Spleen (tissue), 11 donors: ENCODE measurements at regions not wholly inside any gene's neighbourhood (a gene's known extent, or its start where the extent isn't known, plus 50 kb on each side); places are given as distances from the start of the nearest gene placed in this dataset.

ENCODE experiments used
- DNase-seq: peaks from one replicate; pipeline ENCODE4 v3.0.0-alpha.2; 2020
- H3K27ac ChIP-seq, 8 donors: fragments of 200-600 bp; sonication (generic) in 7 of 8; 1 replicate in 4 of 8; 2 replicates in 4 of 8; pipeline versions ENCODE4 v1.5.0 to v1.8.0; 2016 to 2021; ENCODE audit warnings: inconsistent platforms in 4 of 8, mild to moderate bottlenecking in 4 of 8, moderate library complexity in 1 of 8
- H3K27me3 ChIP-seq, 7 donors: fragments of 200-600 bp; sonication (generic) in 6 of 7; replicated peaks in 1 of 7; 1 replicate in 4 of 7; 2 replicates in 3 of 7; pipeline versions ENCODE4 v1.5.0 to v1.8.0; 2016 to 2021; ENCODE audit warnings: inconsistent platforms in 3 of 7, mild to moderate bottlenecking in 1 of 7
- H3K36me3 ChIP-seq, 6 donors: fragments of 200-600 bp; sonication (generic) in 5 of 6; 1 replicate in 4 of 6; 2 replicates in 2 of 6; pipeline versions ENCODE4 v1.5.0 to v1.8.0; 2016 to 2021; ENCODE audit warnings: inconsistent platforms in 2 of 6
- H3K4me1 ChIP-seq, 6 donors: fragments of 200-600 bp; sonication (generic) in 5 of 6; 1 replicate in 3 of 6; 2 replicates in 3 of 6; pipeline versions ENCODE4 v1.5.0 to v1.8.0; 2016 to 2021; ENCODE audit warnings: inconsistent platforms in 3 of 6
- H3K4me3 ChIP-seq, 8 donors: fragments of 200-600 bp; sonication (generic) in 7 of 8; 1 replicate in 4 of 8; 2 replicates in 4 of 8; pipeline versions ENCODE4 v1.5.0 to v1.8.0; 2016 to 2021; ENCODE audit warnings: inconsistent platforms in 4 of 8, mild to moderate bottlenecking in 4 of 8, moderate library complexity in 2 of 8
- H3K9me3 ChIP-seq, 8 donors: fragments of 200-600 bp; sonication (generic) in 7 of 8; 1 replicate in 4 of 8; 2 replicates in 4 of 8; pipeline versions ENCODE4 v1.5.0 to v1.8.0; 2016 to 2021; ENCODE audit warnings: inconsistent platforms in 4 of 8
- CTCF ChIP-seq, 11 experiments: fragments of 200-600 bp in 7 of 11; fragments of 450-650 bp in 4 of 11; sonication (generic) in 4 of 11; IDR thresholded peaks in 8 of 11; conservative IDR thresholded peaks in 3 of 11; 1 replicate in 7 of 11; 2 replicates in 4 of 11; pipeline versions ENCODE4 v1.4.0 to v1.8.0; 2016 to 2021; ENCODE audit warnings: antibody characterized with exemption in 11 of 11, inconsistent platforms in 4 of 11, mild to moderate bottlenecking in 1 of 11
- POLR2A ChIP-seq, 3 donors: fragments of 450-650 bp; IDR thresholded peaks; one replicate each; pipeline ENCODE4 v1.5.1; 2017; ENCODE audit warnings: antibody characterized with exemption in 3 of 3, mild to moderate bottlenecking in 1 of 3
- POLR2AphosphoS5 ChIP-seq, 3 donors: sonication (generic); formaldehyde crosslinking; IDR thresholded peaks; one replicate each; pipeline ENCODE4 v1.5.1; 2017; ENCODE audit warnings: antibody characterized with exemption in 3 of 3
- WGBS, 5 donors: extraction: QIAGEN DNeasy Blood & Tissue Kit in 3 of 5; methylation state at CpG; one replicate each; pipeline versions ENCODE4 v1.1.5 to v1.1.7; 2013 to 2018; 5-methylcytosine and 5-hydroxymethylcytosine counted together
- intact Hi-C: fragments of 100-400 bp; cut with DNase I; formaldehyde crosslinking; loops from one replicate; pipeline ENCODE4 v1.15.0; 2023; ENCODE audit warnings: low total_unique reads
- small RNA-seq, 4 donors: library from RNA; depleted of rRNA; stranded (forward); fragments of <200 nt; gene quantifications; one replicate each; pipeline ENCODE3, GENCODE V24; 2016
- donor health status: healthy with polysubstance abuse.
- donor health status: DM: no; HTN: no; CAD: no; lungs with moderate emphysema.
- donor health status: DM: no; HTN: no; CAD: no.
- donor health status: Bipolar disorder and iron deficiency.
- donor health status: healthy.
- donor health status: DM: no; HTN: no; CAD: no.
- donor health status: DM: yes; HTN: yes; CAD: no.

DNA sequence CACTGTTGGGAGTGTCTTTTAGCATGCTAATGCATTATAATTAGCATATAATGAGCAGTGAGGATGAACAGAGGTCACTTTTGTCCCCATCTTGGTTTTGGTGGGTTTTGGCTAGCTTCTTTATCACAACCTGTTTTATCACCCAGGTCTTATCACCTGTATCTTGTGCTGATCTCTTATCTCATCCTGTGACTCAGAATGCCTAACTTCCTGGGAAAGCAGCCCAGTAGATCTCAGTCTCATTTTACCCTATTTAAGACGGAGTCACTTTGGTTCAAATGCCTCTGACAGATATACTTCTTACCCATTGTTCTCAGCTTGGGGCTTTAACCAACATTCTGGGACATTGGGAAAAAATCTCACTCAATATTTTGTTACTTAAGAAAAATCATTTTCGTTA, 348.7 kb downstream of the PBX1 start:
- WGBS, 5 donors, result 36 to 80% (median 44%) methylated on average over 2 of the region's 2 CpGs
- DNase-seq, result no peak
- Histone ChIP-seq H3K36me3 (no peaks in the 10 kb centered on the region), H3K27me3 (no peaks in the 10 kb centered on the region), H3K4me1 (no peaks in the 10 kb centered on the region), H3K9me3 (no peaks in the 10 kb centered on the region), H3K4me3 (no peak overlapping the region), H3K27ac (no peak overlapping the region)
- intact Hi-C loops, result no loop called here
- TF ChIP-seq CTCF (IDR thresholded peaks at IDR 0.05 in 8 of 11, conservative IDR thresholded peaks at IDR 0.05 in 3 of 11), result no peak
- TF ChIP-seq POLR2AphosphoS5 (IDR thresholded peaks at IDR 0.05), result no peak
- TF ChIP-seq POLR2A (IDR thresholded peaks at IDR 0.05), result no peak

GRCh38 chr1:164905869-164906268, 346.9 kb downstream of the PBX1 start:
- 78 to 88% (median 84%) methylated on average over 9 of the region's 9 CpGs for WGBS, 5 donors
- Histone ChIP-seq H3K27me3 (no peaks in the 10 kb centered on the region), H3K4me3 (no peak overlapping the region), H3K27ac (no peak overlapping the region), H3K36me3 (no peaks in the 10 kb centered on the region), H3K4me1 (no peaks in the 10 kb centered on the region), H3K9me3 (no peaks in the 10 kb centered on the region)
- intact Hi-C loops, result no loop called here
- DNase-seq, result no peak
- no peak for TF ChIP-seq POLR2A (IDR thresholded peaks at IDR 0.05)
- no peak for TF ChIP-seq CTCF (IDR thresholded peaks at IDR 0.05 in 8 of 11, conservative IDR thresholded peaks at IDR 0.05 in 3 of 11)
- no peak for TF ChIP-seq POLR2AphosphoS5 (IDR thresholded peaks at IDR 0.05)

GRCh38 chr1:164902491-164902890, 343.5 kb downstream of the PBX1 start:
- Histone ChIP-seq H3K36me3 (no peaks in the 10 kb centered on the region), H3K27ac (no peak overlapping the region), H3K9me3 (peaks cover 0 to 11% (median 9%) of the 10 kb centered on the region in 8 donors), H3K4me3 (no peak overlapping the region), H3K27me3 (no peaks in the 10 kb centered on the region), H3K4me1 (no peaks in the 10 kb centered on the region)
- TF ChIP-seq CTCF (IDR thresholded peaks at IDR 0.05 in 8 of 11, conservative IDR thresholded peaks at IDR 0.05 in 3 of 11) (no peak), POLR2AphosphoS5 (IDR thresholded peaks at IDR 0.05) (no peak), POLR2A (IDR thresholded peaks at IDR 0.05) (no peak)
- no peak for DNase-seq
- intact Hi-C loops, result no loop called here
- 60 to 79% (median 72%) methylated on average over 2 of the region's 2 CpGs for WGBS, 5 donors

Small RNA genes lying in the stretch of these regions (small RNA-seq; reads per million reads assigned to genes)
- gene RNU6-755P, result 0 reads per million in 4 donors
